ENCODE measurements at regions not wholly inside any gene's neighbourhood (a gene's known extent, or its start where the extent isn't known, plus 50 kb on each side); places are given as distances from the start of the nearest gene placed in this dataset.

GRCh38 chr9:28942941-28943340 is 1369.7 kb upstream of the C9orf72 start:
- no peak for TF ChIP-seq CTCF (IDR thresholded peaks at IDR 0.05; ENCODE audit: low read length, missing control alignments)
- DNase-seq (ENCODE audit: low read depth), result no peak
- no peak overlapping the region for H3K4me3 ChIP-seq (replicated peaks; ENCODE audit: low read depth, low read length)

GRCh38 chr9:28946648-28947047 is 1373.4 kb upstream of the C9orf72 start:
- no peak overlapping the region for H3K4me3 ChIP-seq (replicated peaks; ENCODE audit: low read depth, low read length)
- TF ChIP-seq CTCF (IDR thresholded peaks at IDR 0.05; ENCODE audit: low read length, missing control alignments), result no peak

GRCh38 chr9:28951945-28952344 is 1378.7 kb upstream of the C9orf72 start:
- peak; percentile 24 for DNase-seq (ENCODE audit: low read depth)
- no peak overlapping the region for H3K4me3 ChIP-seq (replicated peaks; ENCODE audit: low read depth, low read length)
- peak; percentile 44 for TF ChIP-seq CTCF (IDR thresholded peaks at IDR 0.05; ENCODE audit: low read length, missing control alignments)

More at GRCh38 chr9:28946648-28947047, 1373.4 kb upstream of the C9orf72 start:
- no peak for DNase-seq (ENCODE audit: low read depth)

- no peak for TF ChIP-seq CTCF (IDR thresholded peaks at IDR 0.05; ENCODE audit: low read length, missing control alignments)
- no peak for DNase-seq (ENCODE audit: low read depth)
- H3K4me3 ChIP-seq (replicated peaks; ENCODE audit: low read depth, low read length), result no peak overlapping the region
Observed at GRCh38 chr9:28956116-28956880, 1383.0 kb upstream of the C9orf72 start.

- no peak overlapping the region for H3K4me3 ChIP-seq (replicated peaks; ENCODE audit: low read depth, low read length)
- DNase-seq (ENCODE audit: low read depth), result no peak
- TF ChIP-seq CTCF (IDR thresholded peaks at IDR 0.05; ENCODE audit: low read length, missing control alignments), result no peak
Observed at GRCh38 chr9:28960602-28961001, 1387.3 kb upstream of the C9orf72 start.

GRCh38 chr9:28961623-28962022 is 1388.3 kb upstream of the C9orf72 start:
- DNase-seq (ENCODE audit: low read depth), result no peak
- H3K4me3 ChIP-seq (replicated peaks; ENCODE audit: low read depth, low read length), result no peak overlapping the region
- TF ChIP-seq CTCF (IDR thresholded peaks at IDR 0.05; ENCODE audit: low read length, missing control alignments), result no peak

- no peak for TF ChIP-seq CTCF (IDR thresholded peaks at IDR 0.05; ENCODE audit: low read length, missing control alignments)
- H3K4me3 ChIP-seq (replicated peaks; ENCODE audit: low read depth, low read length), result no peak overlapping the region
- DNase-seq (ENCODE audit: low read depth), result no peak
Observed at GRCh38 chr9:28967226-28967625, 1393.9 kb upstream of the C9orf72 start.

All from fibroblast of pulmonary artery (primary cell).